Uterus (tissue), 3 donors: ENCODE measurements at regions not wholly inside any gene's neighbourhood (a gene's known extent, or its start where the extent isn't known, plus 50 kb on each side); places are given as distances from the start of the nearest gene placed in this dataset.

Experiments used
- DNase-seq, 2 donors: peaks; one replicate each; pipeline ENCODE4 v3.0.0-alpha.2; 2019 to 2020
- H3K27ac ChIP-seq, 2 donors: fragments of 200-600 bp; sonication (generic); 1 replicate in 1 of 2; 2 replicates in 1 of 2; pipeline ENCODE4 v1.5.1; 2016 to 2018
- H3K27me3 ChIP-seq, 2 donors: fragments of 200-600 bp; sonication (generic); one replicate each; pipeline ENCODE4 v1.5.1; 2018 to 2019; ENCODE audit warnings: control low read depth in 1 of 2
- H3K36me3 ChIP-seq, 2 donors: fragments of 200-600 bp; sonication (generic); one replicate each; pipeline ENCODE4 v1.5.1; 2019; ENCODE audit warnings: control low read depth in 1 of 2
- H3K4me1 ChIP-seq, 2 donors: fragments of 200-600 bp; sonication (generic); one replicate each; pipeline ENCODE4 v1.5.1; 2018 to 2019; ENCODE audit warnings: control low read depth in 1 of 2
- H3K4me3 ChIP-seq, 2 donors: fragments of 200-600 bp; sonication (generic); 1 replicate in 1 of 2; 2 replicates in 1 of 2; pipeline ENCODE4 v1.5.1; 2018 to 2019; ENCODE audit warnings: mild to moderate bottlenecking in 1 of 2
- H3K9me3 ChIP-seq, 2 donors: fragments of 200-600 bp; sonication (generic); one replicate each; pipeline ENCODE4 v1.5.1; 2019; ENCODE audit warnings: control low read depth in 1 of 2
- POLR2A ChIP-seq, 2 donors: fragments of 450-650 bp; IDR thresholded peaks; one replicate each; pipeline ENCODE4 v1.6.1; 2016; ENCODE audit warnings: antibody characterized with exemption in 2 of 2, mild to moderate bottlenecking in 1 of 2, moderate library complexity in 1 of 2
- intact Hi-C: fragments of 100-400 bp; cut with DNase I; formaldehyde crosslinking; loops from one replicate; pipeline ENCODE4 v1.15.1; 2023; ENCODE audit warnings: low total_unique reads
- TF ChIP-seq, protein P1 (sequence below), 4 experiments: fragments of 200-600 bp in 2 of 4; fragments of 450-650 bp in 2 of 4; sonication (generic) in 2 of 4; IDR thresholded peaks; one replicate each; pipeline ENCODE4 v1.5.1; 2016 to 2019; ENCODE audit warnings: antibody characterized with exemption in 4 of 4, mild to moderate bottlenecking in 2 of 4, moderate library complexity in 1 of 4
- donor health status: DM: yes; HTN: yes; CAD: no.

GRCh38 chr16:79892278-79892677 is 291.7 kb upstream of the MAF start:
- Histone ChIP-seq H3K27ac (no peak overlapping the region), H3K4me1 (no peaks in the 10 kb centered on the region), H3K9me3 (no peaks in the 10 kb centered on the region), H3K36me3 (no peaks in the 10 kb centered on the region), H3K4me3 (no peak overlapping the region), H3K27me3 (no peaks in the 10 kb centered on the region)
- no peak for DNase-seq
- intact Hi-C loops, result no loop called here
- TF ChIP-seq, protein P1, sequence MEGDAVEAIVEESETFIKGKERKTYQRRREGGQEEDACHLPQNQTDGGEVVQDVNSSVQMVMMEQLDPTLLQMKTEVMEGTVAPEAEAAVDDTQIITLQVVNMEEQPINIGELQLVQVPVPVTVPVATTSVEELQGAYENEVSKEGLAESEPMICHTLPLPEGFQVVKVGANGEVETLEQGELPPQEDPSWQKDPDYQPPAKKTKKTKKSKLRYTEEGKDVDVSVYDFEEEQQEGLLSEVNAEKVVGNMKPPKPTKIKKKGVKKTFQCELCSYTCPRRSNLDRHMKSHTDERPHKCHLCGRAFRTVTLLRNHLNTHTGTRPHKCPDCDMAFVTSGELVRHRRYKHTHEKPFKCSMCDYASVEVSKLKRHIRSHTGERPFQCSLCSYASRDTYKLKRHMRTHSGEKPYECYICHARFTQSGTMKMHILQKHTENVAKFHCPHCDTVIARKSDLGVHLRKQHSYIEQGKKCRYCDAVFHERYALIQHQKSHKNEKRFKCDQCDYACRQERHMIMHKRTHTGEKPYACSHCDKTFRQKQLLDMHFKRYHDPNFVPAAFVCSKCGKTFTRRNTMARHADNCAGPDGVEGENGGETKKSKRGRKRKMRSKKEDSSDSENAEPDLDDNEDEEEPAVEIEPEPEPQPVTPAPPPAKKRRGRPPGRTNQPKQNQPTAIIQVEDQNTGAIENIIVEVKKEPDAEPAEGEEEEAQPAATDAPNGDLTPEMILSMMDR (IDR thresholded peaks at IDR 0.05), result no peak
- TF ChIP-seq POLR2A (IDR thresholded peaks at IDR 0.05), result no peak

GRCh38 chr16:79891458-79891857 is 290.9 kb upstream of the MAF start:
- Histone ChIP-seq H3K9me3 (no peaks in the 10 kb centered on the region), H3K27ac (no peak overlapping the region), H3K36me3 (no peaks in the 10 kb centered on the region), H3K27me3 (no peaks in the 10 kb centered on the region), H3K4me3 (no peak overlapping the region), H3K4me1 (no peaks in the 10 kb centered on the region)
- TF ChIP-seq POLR2A (IDR thresholded peaks at IDR 0.05), result no peak
- TF ChIP-seq, protein P1 (IDR thresholded peaks at IDR 0.05), result no peak
- intact Hi-C loops, result no loop called here
- no peak for DNase-seq

GRCh38 chr16:79887541-79888540 is 287.3 kb upstream of the MAF start:
- Histone ChIP-seq H3K36me3 (no peaks in the 10 kb centered on the region), H3K9me3 (no peaks in the 10 kb centered on the region), H3K27ac (no peak overlapping the region), H3K4me1 (no peaks in the 10 kb centered on the region), H3K4me3 (no peak overlapping the region), H3K27me3 (no peaks in the 10 kb centered on the region)
- TF ChIP-seq, protein P1 (IDR thresholded peaks at IDR 0.05), result no peak
- no peak for TF ChIP-seq POLR2A (IDR thresholded peaks at IDR 0.05)
- intact Hi-C loops, result no loop called here
- no peak for DNase-seq

DNA sequence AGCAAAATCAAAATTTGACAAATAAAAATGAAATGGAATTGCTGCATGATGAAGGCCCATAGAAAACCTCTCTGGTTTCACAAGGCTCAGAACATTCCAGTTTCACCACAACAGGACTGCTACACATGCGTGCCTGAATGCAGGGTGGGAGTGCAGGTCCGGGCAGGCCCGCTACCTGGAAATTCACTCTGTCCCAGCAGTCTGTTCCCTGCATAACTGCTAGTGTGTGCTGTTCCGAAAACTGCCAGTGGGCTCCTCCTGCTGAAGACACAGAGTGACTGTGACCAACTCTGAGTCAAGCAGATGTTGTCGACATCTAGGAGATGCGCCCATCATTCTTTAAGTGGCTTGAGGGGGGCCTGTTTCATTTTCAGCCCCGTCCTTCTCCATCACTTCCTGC is 284.8 kb upstream of the MAF start:
- H3K36me3 ChIP-seq, result no peaks in the 10 kb centered on the region
- intact Hi-C loops, result no loop called here
- TF ChIP-seq, protein P1 (IDR thresholded peaks at IDR 0.05), result no peak
- no peak for TF ChIP-seq POLR2A (IDR thresholded peaks at IDR 0.05)
- H3K27me3 ChIP-seq, result no peaks in the 10 kb centered on the region
- no peak overlapping the region for H3K27ac ChIP-seq
- H3K9me3 ChIP-seq, result no peaks in the 10 kb centered on the region
- DNase-seq, result no peak
- no peaks in the 10 kb centered on the region for H3K4me1 ChIP-seq
- no peak overlapping the region for H3K4me3 ChIP-seq

GRCh38 chr16:79883494-79883893 is 283.0 kb upstream of the MAF start:
- no peak overlapping the region for H3K4me3 ChIP-seq
- no peak for TF ChIP-seq POLR2A (IDR thresholded peaks at IDR 0.05)
- TF ChIP-seq, protein P1 (IDR thresholded peaks at IDR 0.05), result no peak
- no peaks in the 10 kb centered on the region for H3K9me3 ChIP-seq
- intact Hi-C loops, result no loop called here
- H3K27me3 ChIP-seq, result no peaks in the 10 kb centered on the region
- no peaks in the 10 kb centered on the region for H3K4me1 ChIP-seq
- no peak for DNase-seq
- no peak overlapping the region for H3K27ac ChIP-seq
- H3K36me3 ChIP-seq, result no peaks in the 10 kb centered on the region
